ENCODE measurements at regions not wholly inside any gene's neighbourhood (a gene's known extent, or its start where the extent isn't known, plus 50 kb on each side); places are given as distances from the start of the nearest gene placed in this dataset.

DNA sequence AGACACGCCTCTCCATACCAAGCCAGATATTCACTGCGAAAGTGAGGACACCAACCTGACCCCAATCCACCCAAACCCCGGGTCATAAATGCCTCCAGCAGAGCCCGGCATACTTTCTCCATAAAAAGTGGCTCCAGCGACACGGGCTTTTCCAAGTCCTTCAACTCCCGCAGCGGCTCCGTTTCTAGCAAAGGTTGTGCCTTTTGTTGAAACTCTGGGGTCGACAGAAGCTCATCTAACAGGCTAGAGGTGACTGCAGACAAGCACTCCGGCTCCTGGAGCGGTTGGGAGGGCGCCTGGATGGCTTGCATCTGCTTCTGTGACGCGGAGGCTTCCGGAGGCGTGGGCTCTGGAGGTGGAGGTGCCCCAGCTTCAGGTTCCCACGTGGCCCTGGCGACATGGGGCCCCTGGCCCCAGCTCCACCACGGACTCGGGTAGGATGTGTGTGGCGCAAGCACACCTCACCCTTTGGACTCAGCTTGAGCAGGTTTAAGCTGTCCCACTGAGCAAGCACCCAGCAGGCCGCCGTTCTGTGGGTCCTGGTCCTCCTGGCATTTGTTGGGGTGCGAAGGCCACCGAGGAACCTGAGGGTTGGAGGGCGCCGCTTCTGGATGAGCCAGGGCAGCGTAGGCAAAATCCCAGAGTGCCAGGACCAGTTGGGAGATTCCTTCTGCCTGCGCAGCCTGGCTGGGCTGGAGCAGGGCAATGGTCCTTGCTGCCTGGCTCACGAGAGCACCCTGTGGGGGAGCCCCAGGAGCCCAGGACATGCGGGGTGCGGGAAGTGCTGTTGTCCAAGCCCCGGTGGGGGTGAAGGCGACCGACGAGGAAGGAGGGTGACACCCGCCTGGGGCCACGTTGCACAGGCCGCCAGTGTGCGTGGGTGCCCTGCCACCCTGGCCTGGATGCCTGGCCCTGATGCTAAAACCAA lies 186.3 kb downstream of the ALG10 start (continued):
- TF ChIP-seq, protein P1, sequence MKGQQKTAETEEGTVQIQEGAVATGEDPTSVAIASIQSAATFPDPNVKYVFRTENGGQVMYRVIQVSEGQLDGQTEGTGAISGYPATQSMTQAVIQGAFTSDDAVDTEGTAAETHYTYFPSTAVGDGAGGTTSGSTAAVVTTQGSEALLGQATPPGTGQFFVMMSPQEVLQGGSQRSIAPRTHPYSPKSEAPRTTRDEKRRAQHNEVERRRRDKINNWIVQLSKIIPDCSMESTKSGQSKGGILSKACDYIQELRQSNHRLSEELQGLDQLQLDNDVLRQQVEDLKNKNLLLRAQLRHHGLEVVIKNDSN (IDR thresholded peaks at IDR 0.05; ENCODE audit: borderline replicate concordance, extremely low read length, insufficient read depth, low read depth, low read length): no peak
- no peak for TF ChIP-seq SMARCA5 (IDR thresholded peaks at IDR 0.05)
- no peak for TF ChIP-seq CBX5 (IDR thresholded peaks at IDR 0.05; ENCODE audit: low read depth)
- TF ChIP-seq, protein P2, sequence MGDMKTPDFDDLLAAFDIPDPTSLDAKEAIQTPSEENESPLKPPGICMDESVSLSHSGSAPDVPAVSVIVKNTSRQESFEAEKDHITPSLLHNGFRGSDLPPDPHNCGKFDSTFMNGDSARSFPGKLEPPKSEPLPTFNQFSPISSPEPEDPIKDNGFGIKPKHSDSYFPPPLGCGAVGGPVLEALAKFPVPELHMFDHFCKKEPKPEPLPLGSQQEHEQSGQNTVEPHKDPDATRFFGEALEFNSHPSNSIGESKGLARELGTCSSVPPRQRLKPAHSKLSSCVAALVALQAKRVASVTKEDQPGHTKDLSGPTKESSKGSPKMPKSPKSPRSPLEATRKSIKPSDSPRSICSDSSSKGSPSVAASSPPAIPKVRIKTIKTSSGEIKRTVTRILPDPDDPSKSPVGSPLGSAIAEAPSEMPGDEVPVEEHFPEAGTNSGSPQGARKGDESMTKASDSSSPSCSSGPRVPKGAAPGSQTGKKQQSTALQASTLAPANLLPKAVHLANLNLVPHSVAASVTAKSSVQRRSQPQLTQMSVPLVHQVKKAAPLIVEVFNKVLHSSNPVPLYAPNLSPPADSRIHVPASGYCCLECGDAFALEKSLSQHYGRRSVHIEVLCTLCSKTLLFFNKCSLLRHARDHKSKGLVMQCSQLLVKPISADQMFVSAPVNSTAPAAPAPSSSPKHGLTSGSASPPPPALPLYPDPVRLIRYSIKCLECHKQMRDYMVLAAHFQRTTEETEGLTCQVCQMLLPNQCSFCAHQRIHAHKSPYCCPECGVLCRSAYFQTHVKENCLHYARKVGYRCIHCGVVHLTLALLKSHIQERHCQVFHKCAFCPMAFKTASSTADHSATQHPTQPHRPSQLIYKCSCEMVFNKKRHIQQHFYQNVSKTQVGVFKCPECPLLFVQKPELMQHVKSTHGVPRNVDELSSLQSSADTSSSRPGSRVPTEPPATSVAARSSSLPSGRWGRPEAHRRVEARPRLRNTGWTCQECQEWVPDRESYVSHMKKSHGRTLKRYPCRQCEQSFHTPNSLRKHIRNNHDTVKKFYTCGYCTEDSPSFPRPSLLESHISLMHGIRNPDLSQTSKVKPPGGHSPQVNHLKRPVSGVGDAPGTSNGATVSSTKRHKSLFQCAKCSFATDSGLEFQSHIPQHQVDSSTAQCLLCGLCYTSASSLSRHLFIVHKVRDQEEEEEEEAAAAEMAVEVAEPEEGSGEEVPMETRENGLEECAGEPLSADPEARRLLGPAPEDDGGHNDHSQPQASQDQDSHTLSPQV (IDR thresholded peaks at IDR 0.05): no peak
- TF ChIP-seq ASH2L (IDR thresholded peaks at IDR 0.05; ENCODE audit: borderline replicate concordance, low read depth): no peak
- no peak for TF ChIP-seq HDGF (IDR thresholded peaks at IDR 0.05)
